ENCODE measurements at regions not wholly inside any gene's neighbourhood (a gene's known extent, or its start where the extent isn't known, plus 50 kb on each side); places are given as distances from the start of the nearest gene placed in this dataset.
A peak's percentile ranks its signal among the peaks of the same experiment; 100 is the strongest.
"Not testable (repeated sequence)": the region's sequence is repeated elsewhere in the genome, so short reads cannot be mapped to it uniquely, and the experiment has no call there.

GRCh38 chr7:86008898-86009297 is 634.8 kb upstream of the GRM3 start:
- no peak for DNase-seq

GRCh38 chr7:86006909-86007308 is 636.8 kb upstream of the GRM3 start:
- no peak for DNase-seq

GRCh38 chr7:86002858-86003257 is 640.9 kb upstream of the GRM3 start:
- no peak for DNase-seq

DNA sequence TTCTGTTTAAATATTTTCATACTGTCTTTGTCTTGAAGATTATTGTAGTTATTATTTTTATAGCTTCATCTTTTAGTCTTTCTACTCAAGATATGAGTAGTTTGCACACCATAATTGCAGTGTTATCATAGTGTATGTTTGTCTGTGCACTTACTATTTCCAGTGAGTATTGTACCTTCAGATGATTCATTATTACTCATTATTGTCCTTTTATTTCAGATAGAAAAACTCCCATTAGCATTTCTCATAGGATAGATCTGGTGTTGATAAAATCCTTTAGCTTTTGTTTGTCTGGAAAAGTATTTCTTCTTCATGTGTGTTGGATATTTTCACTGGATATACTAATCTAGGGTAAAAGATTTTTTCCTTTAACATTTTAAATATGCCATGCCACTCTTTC is 646.2 kb upstream of the GRM3 start:
- DNase-seq: no peak

GRCh38 chr7:85995101-85995500 is 648.6 kb upstream of the GRM3 start:
- DNase-seq: no peak

DNA sequence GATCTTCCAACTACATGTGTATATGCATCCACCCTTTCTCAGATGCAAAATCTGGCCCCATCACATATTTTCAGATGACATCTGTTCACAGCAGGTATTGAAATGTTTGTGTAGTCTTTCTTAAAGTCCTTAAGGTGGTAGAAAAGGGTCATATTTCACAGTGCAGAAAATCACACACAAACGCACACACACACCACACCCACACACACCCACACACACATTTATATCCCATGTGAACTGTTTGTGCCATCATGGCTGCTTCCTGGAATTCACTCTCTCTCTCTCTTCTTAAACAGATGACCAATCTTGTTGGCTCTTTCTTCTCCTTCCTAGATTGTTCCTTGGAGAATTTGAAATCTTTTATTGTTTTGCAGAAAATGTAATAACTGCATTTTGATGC is 663.0 kb upstream of the GRM3 start:
- DNase-seq: no peak

- no peak for DNase-seq
Measured at GRCh38 chr7:85974176-85974575, 669.5 kb upstream of the GRM3 start.

- no peak for DNase-seq
Measured at GRCh38 chr7:85972504-85973141, 671.1 kb upstream of the GRM3 start.

DNA sequence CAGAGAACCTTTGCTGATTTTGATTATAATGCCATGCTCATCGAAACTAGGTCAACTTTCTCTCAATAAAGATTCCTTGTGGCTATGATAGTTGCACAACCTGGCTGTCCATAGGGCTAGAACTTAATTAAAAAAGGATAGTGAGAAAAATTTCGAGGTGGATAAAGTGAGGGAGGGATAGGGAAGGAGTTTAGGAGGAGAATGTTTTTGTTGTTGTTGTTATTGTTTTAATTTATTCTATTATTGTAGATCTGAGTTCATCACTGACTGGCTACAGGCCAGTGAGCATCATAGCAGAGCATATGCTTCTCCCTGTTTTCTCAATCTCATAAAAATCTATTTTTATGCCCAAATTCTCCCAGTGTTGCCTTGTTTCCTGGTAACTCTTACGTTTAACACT is 688.7 kb upstream of the GRM3 start:
- no peak for DNase-seq

GRCh38 chr7:85950871-85951270 is 692.8 kb upstream of the GRM3 start:
- no peak for DNase-seq

GRCh38 chr7:85950418-85950817 is 693.3 kb upstream of the GRM3 start:
- DNase-seq: no peak

- DNase-seq: no peak
Measured at GRCh38 chr7:85947767-85948166, 695.9 kb upstream of the GRM3 start.

- no peak for DNase-seq
Measured at GRCh38 chr7:85940798-85941197, 702.9 kb upstream of the GRM3 start.

DNA sequence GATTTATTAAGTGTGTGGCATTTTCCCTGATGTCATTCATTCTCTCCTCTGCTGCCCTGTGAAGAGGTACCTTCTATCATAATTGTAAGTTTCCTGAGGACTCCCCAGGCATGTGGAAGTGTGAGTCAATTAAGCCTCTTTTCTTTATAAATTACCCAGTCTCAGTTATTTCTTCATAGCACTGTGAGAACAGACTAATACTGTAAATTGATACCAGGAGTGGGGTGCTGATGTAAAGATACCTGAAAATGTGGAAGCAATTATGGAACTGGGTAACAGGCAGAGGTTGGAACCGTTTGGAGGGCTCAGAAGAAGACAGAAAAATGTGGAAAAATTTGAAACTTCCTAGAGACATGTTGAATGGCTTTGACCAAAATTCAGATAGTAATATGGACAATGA is 711.8 kb upstream of the GRM3 start:
- DNase-seq: no peak

- no peak for DNase-seq
Measured at GRCh38 chr7:85928500-85928899, 715.2 kb upstream of the GRM3 start.

DNA sequence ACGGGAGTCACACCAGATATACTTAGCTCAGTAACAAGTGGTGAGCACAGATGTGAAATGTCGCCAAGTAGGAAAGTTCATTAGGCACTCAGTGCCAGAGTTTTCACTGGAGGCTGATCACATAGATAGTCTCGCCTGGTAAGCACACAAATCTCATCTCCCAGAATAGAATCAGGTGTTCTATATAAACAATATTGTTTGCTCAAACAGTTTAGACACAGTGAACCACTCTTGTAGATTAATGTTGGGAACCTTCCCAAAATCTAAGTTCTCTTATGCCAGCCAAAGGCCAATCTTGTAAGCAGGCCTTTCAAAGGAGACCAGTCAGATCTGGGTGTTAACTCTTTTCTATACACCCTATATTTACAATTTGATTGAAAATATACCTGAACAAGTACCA is 716.5 kb upstream of the GRM3 start:
- DNase-seq: no peak

- no peak for DNase-seq
Measured at GRCh38 chr7:85924062-85924461, 719.6 kb upstream of the GRM3 start.

- DNase-seq: no peak
Measured at GRCh38 chr7:85916016-85916415, 727.7 kb upstream of the GRM3 start.

DNA sequence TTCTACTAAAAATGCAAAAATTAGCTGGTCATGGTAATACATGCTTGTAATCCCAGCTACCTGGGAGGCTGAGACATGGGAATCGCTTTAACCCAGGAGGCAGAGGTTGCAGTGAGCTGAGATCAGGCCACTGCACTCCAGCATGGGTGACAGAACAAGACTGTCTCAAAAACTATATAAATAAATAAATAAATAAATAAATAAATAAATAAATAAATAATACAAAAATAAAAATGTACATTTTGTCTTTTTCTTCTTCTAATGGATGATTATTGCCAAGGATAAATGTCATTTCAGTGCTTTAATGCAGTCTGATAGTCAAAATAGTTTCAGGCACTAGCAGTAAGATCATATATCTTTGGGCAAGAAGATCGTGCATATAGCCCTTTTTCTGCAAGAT is 727.6 kb upstream of the SEMA3D start:
- no peak for DNase-seq

DNA sequence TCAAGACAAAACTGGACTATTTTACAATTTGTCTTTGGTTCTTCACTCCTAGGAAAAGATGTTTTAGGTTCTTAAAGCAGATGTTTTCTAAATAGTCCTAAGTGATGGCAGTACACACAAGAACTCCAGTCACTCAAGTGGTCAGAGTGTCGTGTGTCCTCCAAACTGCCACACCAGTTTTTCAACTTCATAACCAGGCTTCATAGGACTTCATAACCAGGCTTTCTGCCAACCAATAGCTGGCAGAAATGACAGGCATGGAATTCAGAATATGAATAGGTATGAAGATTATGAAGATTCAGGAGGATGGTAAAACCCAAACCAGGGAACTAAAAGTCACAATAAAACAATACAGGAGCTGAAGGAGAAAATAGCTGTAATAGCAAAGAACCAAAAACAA is 721.2 kb upstream of the SEMA3D start:
- no peak for DNase-seq

GRCh38 chr7:85897967-85898366 is 711.1 kb upstream of the SEMA3D start:
- no peak for DNase-seq

GRCh38 chr7:85896531-85896930 is 709.7 kb upstream of the SEMA3D start:
- DNase-seq: no peak

- DNase-seq: no peak
Measured at GRCh38 chr7:85895835-85896234, 709.0 kb upstream of the SEMA3D start.

DNA sequence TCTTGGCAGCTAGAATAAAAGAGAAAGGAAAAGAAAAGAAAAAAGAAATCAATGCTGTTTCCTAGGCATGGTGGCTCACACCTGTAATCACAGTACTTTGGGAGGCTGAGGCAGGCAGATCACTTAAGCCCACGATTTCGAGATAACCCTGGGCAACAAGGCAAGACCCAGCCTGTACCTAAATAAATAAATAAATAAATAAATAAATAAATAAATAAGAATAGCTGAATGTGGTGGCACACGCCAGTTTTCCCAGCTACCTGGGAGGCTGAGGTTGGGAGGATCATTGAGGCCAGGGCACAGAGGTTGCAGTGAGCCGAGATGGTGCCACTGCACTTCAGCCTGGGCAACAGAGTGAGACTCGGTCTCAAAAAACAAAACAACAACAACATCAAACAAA is 705.0 kb upstream of the SEMA3D start:
- not testable (repeated sequence) for DNase-seq

- peak; percentile 1 for DNase-seq
Measured at GRCh38 chr7:85890244-85890811, 703.5 kb upstream of the SEMA3D start.
